GM23338 (cell line): ENCODE measurements at regions not wholly inside any gene's neighbourhood (a gene's known extent, or its start where the extent isn't known, plus 50 kb on each side); places are given as distances from the start of the nearest gene placed in this dataset.

Experiments
- ATAC-seq: fragments of 200-7000 bp; cut with Tn5 transposase; 3 replicates; pipeline ENCODE4 v1.9.1; 2020
- DNase-seq: peaks from one replicate; pipeline ENCODE4 v3.0.0-alpha.2; 2015; ENCODE audit warnings: low spot score
- H2AFZ ChIP-seq: fragments of 200-600 bp; sonication (generic); 2 replicates; pipeline ENCODE4 v1.8.0; 2016; ENCODE audit warnings: antibody characterized with exemption, mild to moderate bottlenecking, moderate library complexity
- H3F3A ChIP-seq: fragments of 200-600 bp; sonication (generic); replicated peaks from 2 replicates; pipeline ENCODE4 v1.8.0; 2017; ENCODE audit warnings: antibody characterized with exemption, mixed run types, low read depth
- H3K27ac ChIP-seq: fragments of 200-600 bp; sonication (generic); 2 replicates; pipeline ENCODE4 v1.6.1; 2016; ENCODE audit warnings: low read depth
- H3K27me3 ChIP-seq: fragments of 200-600 bp; sonication (generic); 2 replicates; pipeline ENCODE4 v1.8.0; 2016; ENCODE audit warnings: mild to moderate bottlenecking, mixed run types, moderate library complexity; ENCODE audit not compliant: insufficient read depth
- H3K36me3 ChIP-seq: fragments of 200-600 bp; sonication (generic); 2 replicates; pipeline ENCODE4 v1.8.0; 2016; ENCODE audit warnings: mild to moderate bottlenecking; ENCODE audit not compliant: insufficient read depth
- H3K4me1 ChIP-seq: fragments of 200-600 bp; sonication (generic); 2 replicates; pipeline ENCODE4 v1.8.0; 2016; ENCODE audit warnings: mild to moderate bottlenecking, moderate library complexity; ENCODE audit not compliant: insufficient read depth
- H3K4me2 ChIP-seq: fragments of 200-600 bp; sonication (generic); 2 replicates; pipeline ENCODE4 v1.7.1; 2017; ENCODE audit warnings: mixed run types
- H3K4me3 ChIP-seq: fragments of 200-600 bp; sonication (generic); 2 replicates; pipeline ENCODE4 v1.6.1; 2016; ENCODE audit warnings: mixed run types
- H3K79me2 ChIP-seq: fragments of 200-600 bp; sonication (generic); replicated peaks from 2 replicates; pipeline ENCODE4 v1.8.0; 2017; ENCODE audit warnings: mild to moderate bottlenecking; ENCODE audit not compliant: insufficient read depth
- H3K9me2 ChIP-seq: fragments of 200-600 bp; sonication (generic); 2 replicates; pipeline ENCODE4 v1.8.0; 2017; ENCODE audit not compliant: insufficient read depth
- H4K20me1 ChIP-seq: fragments of 200-600 bp; sonication (generic); replicated peaks from 2 replicates; pipeline ENCODE4 v1.8.0; 2017; ENCODE audit warnings: mild to moderate bottlenecking; ENCODE audit not compliant: insufficient read depth
- H3K27ac Mint-ChIP-seq: 2 replicates; pipeline ENCODE4 v1.8.0; 2020; ENCODE audit warnings: inconsistent platforms, mild to moderate bottlenecking, moderate library complexity, mixed read lengths
- H3K27me3 Mint-ChIP-seq: 3 replicates; pipeline ENCODE4 v1.8.0; 2022; ENCODE audit warnings: low read depth, mild to moderate bottlenecking, moderate library complexity, mixed read lengths, inconsistent platforms; ENCODE audit not compliant: insufficient read depth, poor library complexity
- H3K36me3 Mint-ChIP-seq: 3 replicates; pipeline ENCODE4 v1.8.0; 2021; ENCODE audit warnings: low read depth, mild to moderate bottlenecking, inconsistent platforms, moderate library complexity, mixed read lengths
- H3K4me1 Mint-ChIP-seq: 3 replicates; pipeline ENCODE4 v1.8.0; 2020; ENCODE audit warnings: mild to moderate bottlenecking, inconsistent platforms, mixed read lengths
- H3K4me3 Mint-ChIP-seq: 3 replicates; pipeline ENCODE4 v1.8.0; 2021; ENCODE audit warnings: moderate library complexity, mild to moderate bottlenecking, inconsistent platforms, mixed read lengths
- H3K9me3 Mint-ChIP-seq: 3 replicates; pipeline ENCODE4 v1.8.0; 2020; ENCODE audit warnings: moderate library complexity, mild to moderate bottlenecking, inconsistent platforms, mixed read lengths
- CREB1 ChIP-seq: fragments of 250-450 bp; sonication (Bioruptor Pico); IDR thresholded peaks from 2 replicates; pipeline ENCODE4 v1.5.0; 2020; ENCODE audit warnings: low read depth, mild to moderate bottlenecking, moderate library complexity
- CTCF ChIP-seq, 2 experiments: fragments of 200-600 bp in 1 of 2; sonication (generic) in 1 of 2; conservative IDR thresholded peaks; 2 replicates each; pipeline versions ENCODE4 v1.5.1 to v1.6.1; 2016 to 2017; ENCODE audit warnings: antibody characterized with exemption in 2 of 2, low read depth in 2 of 2, mild to moderate bottlenecking in 2 of 2, moderate library complexity in 1 of 2
- EZH2 ChIP-seq: fragments of 200-600 bp; sonication (generic); IDR thresholded peaks from one replicate; pipeline ENCODE4 v1.8.0; 2017; ENCODE audit warnings: antibody characterized with exemption, mild to moderate bottlenecking, low read depth; ENCODE audit not compliant: unreplicated experiment
- EZH2phosphoT487 ChIP-seq: fragments of 200-600 bp; sonication (generic); IDR thresholded peaks from one replicate; pipeline ENCODE4 v1.8.1; 2018; ENCODE audit warnings: antibody characterized with exemption; ENCODE audit not compliant: unreplicated experiment
- NANOG ChIP-seq: IDR thresholded peaks from 2 replicates; pipeline ENCODE4 v1.6.1; 2016; ENCODE audit warnings: antibody characterized with exemption, borderline replicate concordance
- POLR2AphosphoS5 ChIP-seq: IDR thresholded peaks from 2 replicates; pipeline ENCODE4 v1.6.1; 2016; ENCODE audit warnings: antibody characterized with exemption, low read depth
- ZNF331 ChIP-seq: fragments of 250-450 bp; sonication (Bioruptor Pico); IDR thresholded peaks from 2 replicates; pipeline ENCODE4 v1.5.0; 2020; ENCODE audit warnings: low read depth, mild to moderate bottlenecking, moderate library complexity
- TF ChIP-seq, protein P1 (sequence below): fragments of 250-450 bp; sonication (Bioruptor Pico); IDR thresholded peaks from 2 replicates; pipeline ENCODE4 v1.5.0; 2020; ENCODE audit warnings: mild to moderate bottlenecking, moderate library complexity
- TF ChIP-seq, protein P2 (sequence below): IDR thresholded peaks from one replicate; pipeline ENCODE4 v1.6.1; 2018; ENCODE audit warnings: antibody characterized with exemption; ENCODE audit not compliant: unreplicated experiment

- TF ChIP-seq, protein P1, sequence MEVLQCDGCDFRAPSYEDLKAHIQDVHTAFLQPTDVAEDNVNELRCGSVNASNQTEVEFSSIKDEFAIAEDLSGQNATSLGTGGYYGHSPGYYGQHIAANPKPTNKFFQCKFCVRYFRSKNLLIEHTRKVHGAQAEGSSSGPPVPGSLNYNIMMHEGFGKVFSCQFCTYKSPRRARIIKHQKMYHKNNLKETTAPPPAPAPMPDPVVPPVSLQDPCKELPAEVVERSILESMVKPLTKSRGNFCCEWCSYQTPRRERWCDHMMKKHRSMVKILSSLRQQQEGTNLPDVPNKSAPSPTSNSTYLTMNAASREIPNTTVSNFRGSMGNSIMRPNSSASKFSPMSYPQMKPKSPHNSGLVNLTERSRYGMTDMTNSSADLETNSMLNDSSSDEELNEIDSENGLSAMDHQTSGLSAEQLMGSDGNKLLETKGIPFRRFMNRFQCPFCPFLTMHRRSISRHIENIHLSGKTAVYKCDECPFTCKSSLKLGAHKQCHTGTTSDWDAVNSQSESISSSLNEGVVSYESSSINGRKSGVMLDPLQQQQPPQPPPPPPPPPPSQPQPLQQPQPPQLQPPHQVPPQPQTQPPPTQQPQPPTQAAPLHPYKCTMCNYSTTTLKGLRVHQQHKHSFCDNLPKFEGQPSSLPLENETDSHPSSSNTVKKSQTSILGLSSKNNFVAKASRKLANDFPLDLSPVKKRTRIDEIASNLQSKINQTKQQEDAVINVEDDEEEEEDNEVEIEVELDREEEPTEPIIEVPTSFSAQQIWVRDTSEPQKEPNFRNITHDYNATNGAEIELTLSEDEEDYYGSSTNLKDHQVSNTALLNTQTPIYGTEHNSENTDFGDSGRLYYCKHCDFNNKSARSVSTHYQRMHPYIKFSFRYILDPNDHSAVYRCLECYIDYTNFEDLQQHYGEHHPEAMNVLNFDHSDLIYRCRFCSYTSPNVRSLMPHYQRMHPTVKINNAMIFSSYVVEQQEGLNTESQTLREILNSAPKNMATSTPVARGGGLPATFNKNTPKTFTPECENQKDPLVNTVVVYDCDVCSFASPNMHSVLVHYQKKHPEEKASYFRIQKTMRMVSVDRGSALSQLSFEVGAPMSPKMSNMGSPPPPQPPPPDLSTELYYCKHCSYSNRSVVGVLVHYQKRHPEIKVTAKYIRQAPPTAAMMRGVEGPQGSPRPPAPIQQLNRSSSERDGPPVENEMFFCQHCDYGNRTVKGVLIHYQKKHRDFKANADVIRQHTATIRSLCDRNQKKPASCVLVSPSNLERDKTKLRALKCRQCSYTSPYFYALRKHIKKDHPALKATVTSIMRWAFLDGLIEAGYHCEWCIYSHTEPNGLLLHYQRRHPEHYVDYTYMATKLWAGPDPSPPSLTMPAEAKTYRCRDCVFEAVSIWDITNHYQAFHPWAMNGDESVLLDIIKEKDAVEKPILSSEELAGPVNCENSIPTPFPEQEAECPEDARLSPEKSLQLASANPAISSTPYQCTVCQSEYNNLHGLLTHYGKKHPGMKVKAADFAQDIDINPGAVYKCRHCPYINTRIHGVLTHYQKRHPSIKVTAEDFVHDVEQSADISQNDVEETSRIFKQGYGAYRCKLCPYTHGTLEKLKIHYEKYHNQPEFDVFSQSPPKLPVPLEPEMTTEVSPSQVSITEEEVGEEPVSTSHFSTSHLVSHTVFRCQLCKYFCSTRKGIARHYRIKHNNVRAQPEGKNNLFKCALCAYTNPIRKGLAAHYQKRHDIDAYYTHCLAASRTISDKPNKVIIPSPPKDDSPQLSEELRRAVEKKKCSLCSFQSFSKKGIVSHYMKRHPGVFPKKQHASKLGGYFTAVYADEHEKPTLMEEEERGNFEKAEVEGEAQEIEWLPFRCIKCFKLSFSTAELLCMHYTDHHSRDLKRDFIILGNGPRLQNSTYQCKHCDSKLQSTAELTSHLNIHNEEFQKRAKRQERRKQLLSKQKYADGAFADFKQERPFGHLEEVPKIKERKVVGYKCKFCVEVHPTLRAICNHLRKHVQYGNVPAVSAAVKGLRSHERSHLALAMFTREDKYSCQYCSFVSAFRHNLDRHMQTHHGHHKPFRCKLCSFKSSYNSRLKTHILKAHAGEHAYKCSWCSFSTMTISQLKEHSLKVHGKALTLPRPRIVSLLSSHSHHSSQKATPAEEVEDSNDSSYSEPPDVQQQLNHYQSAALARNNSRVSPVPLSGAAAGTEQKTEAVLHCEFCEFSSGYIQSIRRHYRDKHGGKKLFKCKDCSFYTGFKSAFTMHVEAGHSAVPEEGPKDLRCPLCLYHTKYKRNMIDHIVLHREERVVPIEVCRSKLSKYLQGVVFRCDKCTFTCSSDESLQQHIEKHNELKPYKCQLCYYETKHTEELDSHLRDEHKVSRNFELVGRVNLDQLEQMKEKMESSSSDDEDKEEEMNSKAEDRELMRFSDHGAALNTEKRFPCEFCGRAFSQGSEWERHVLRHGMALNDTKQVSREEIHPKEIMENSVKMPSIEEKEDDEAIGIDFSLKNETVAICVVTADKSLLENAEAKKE (CRISPR knock-in tag) = no peak
- TF ChIP-seq CREB1 (CRISPR knock-in tag) (no peak), EZH2phosphoT487 (no peak), POLR2AphosphoS5 (no peak), NANOG (no peak), EZH2 (no peak), ZNF331 (no peak)
Observed at GRCh38 chr22:27149921-27150543, 492.6 kb downstream of the MIAT start (continued).

GRCh38 chr22:27150544-27150941, 493.2 kb downstream of the MIAT start:
- Histone ChIP-seq H3K27me3 (no peaks in the 10 kb centered on the region), H3K27ac (no peak overlapping the region), H3K4me2 (no peak overlapping the region), H3K9me2 (no peaks in the 10 kb centered on the region), H3K36me3 (no peaks in the 10 kb centered on the region), H3F3A (no peaks in the 10 kb centered on the region), H3K4me3 (no peak overlapping the region), H3K4me1 (no peaks in the 10 kb centered on the region), H4K20me1 (no peaks in the 10 kb centered on the region), H2AFZ (no peak overlapping the region), H3K79me2 (no peaks in the 10 kb centered on the region)
- peaks cover 9% of the 10 kb centered on the region for H3K4me1 Mint-ChIP-seq
- H3K27ac Mint-ChIP-seq = no peak overlapping the region
- peaks cover 3% of the 10 kb centered on the region for H3K27me3 Mint-ChIP-seq
- no peak for ATAC-seq
- H3K4me3 Mint-ChIP-seq = no peak overlapping the region
- DNase-seq = no peak
- H3K9me3 Mint-ChIP-seq = no peaks in the 10 kb centered on the region
- H3K36me3 Mint-ChIP-seq = no peaks in the 10 kb centered on the region
- TF ChIP-seq, protein P2, sequence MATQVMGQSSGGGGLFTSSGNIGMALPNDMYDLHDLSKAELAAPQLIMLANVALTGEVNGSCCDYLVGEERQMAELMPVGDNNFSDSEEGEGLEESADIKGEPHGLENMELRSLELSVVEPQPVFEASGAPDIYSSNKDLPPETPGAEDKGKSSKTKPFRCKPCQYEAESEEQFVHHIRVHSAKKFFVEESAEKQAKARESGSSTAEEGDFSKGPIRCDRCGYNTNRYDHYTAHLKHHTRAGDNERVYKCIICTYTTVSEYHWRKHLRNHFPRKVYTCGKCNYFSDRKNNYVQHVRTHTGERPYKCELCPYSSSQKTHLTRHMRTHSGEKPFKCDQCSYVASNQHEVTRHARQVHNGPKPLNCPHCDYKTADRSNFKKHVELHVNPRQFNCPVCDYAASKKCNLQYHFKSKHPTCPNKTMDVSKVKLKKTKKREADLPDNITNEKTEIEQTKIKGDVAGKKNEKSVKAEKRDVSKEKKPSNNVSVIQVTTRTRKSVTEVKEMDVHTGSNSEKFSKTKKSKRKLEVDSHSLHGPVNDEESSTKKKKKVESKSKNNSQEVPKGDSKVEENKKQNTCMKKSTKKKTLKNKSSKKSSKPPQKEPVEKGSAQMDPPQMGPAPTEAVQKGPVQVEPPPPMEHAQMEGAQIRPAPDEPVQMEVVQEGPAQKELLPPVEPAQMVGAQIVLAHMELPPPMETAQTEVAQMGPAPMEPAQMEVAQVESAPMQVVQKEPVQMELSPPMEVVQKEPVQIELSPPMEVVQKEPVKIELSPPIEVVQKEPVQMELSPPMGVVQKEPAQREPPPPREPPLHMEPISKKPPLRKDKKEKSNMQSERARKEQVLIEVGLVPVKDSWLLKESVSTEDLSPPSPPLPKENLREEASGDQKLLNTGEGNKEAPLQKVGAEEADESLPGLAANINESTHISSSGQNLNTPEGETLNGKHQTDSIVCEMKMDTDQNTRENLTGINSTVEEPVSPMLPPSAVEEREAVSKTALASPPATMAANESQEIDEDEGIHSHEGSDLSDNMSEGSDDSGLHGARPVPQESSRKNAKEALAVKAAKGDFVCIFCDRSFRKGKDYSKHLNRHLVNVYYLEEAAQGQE = no peak
- no peak for TF ChIP-seq CTCF (conservative IDR thresholded peaks at IDR 0.05; ENCODE audit: low read depth in 2 of 2)
